GM08714 (cell line): ENCODE measurements at regions not wholly inside any gene's neighbourhood (a gene's known extent, or its start where the extent isn't known, plus 50 kb on each side); places are given as distances from the start of the nearest gene placed in this dataset.

Source experiments
- H3K4me3 ChIP-seq: fragments of 200-500 bp; sonication (Bioruptor generic); 2 replicates; pipeline ENCODE4 v1.5.1; 2014; ENCODE audit warnings: mild to moderate bottlenecking, low read length, inconsistent platforms
- ZNF274 ChIP-seq: IDR thresholded peaks from 2 replicates; pipeline ENCODE4 v1.6.1; 2012; ENCODE audit warnings: mild to moderate bottlenecking, low read depth, low read length

DNA sequence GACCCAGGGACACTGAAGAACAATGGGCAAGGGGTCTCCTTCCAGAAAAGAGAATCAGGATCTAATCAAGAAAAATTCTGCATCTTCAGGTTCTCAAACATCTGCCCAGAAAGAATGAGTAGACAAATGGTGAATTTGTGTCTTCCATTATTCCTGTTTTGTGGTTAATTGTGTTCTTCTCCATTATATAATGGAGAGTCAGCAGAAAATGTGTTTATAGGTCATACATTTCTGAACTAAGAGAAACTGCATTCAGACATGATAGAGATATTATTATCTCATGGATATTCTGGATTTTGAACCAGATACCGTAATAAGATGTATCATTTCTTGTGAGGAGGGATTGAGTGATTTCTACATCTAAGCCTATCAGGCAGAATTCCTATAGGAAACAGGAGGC is 581.7 kb upstream of the JAG1 start:
- no peak overlapping the region for H3K4me3 ChIP-seq
- no peak for TF ChIP-seq ZNF274

- H3K4me3 ChIP-seq: no peak overlapping the region
- no peak for TF ChIP-seq ZNF274
These were observed 582.1 kb upstream of the JAG1 start for GRCh38 chr20:11255860-11256259.

DNA sequence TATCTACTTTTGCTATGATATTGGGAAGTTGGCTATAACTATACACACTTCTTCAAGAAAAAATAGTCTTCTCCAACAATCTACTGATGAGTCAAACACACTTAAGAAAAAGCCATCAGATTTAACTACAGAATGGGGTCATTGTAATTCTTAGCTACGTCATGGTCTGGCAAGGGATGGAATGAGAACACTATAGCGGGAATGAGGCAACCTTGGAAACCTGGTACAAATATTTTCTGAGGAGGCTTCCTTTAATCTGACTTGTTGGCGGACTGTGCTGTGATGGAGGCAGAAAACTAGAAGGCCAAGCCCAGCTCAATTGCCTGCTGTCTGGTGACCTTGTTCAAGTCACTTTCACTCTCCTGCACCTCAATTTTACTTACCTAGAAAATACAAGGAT is 586.8 kb upstream of the JAG1 start:
- H3K4me3 ChIP-seq: no peak overlapping the region
- TF ChIP-seq ZNF274: no peak

DNA sequence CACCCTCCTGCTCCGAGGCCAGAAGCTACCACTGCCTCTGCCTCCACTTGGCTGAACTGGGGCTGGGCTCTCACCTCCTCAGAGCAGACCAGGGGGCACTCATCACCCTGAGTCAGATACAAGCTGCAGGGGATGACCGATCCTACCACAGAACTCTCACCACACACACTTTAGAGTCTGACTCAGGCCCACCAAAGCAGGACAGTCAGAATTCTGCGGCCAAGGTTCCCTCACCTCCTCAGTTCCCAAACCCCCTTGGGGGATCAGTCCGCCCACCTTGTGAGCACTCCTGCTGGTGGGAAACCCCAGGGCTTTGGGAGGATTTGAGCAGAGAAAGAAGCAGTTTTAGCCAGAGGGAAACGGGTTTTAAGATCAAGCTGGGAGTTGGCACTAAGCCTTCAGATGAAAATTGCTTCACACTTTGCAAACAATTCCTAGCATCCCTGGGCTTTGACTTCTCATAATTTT is 587.8 kb upstream of the JAG1 start:
- no peak overlapping the region for H3K4me3 ChIP-seq
- TF ChIP-seq ZNF274: no peak

GRCh38 chr20:11266571-11266970 is 592.8 kb upstream of the JAG1 start:
- no peak for TF ChIP-seq ZNF274
- no peak overlapping the region for H3K4me3 ChIP-seq

GRCh38 chr20:11267131-11267761 is 593.4 kb upstream of the JAG1 start:
- no peak for TF ChIP-seq ZNF274
- H3K4me3 ChIP-seq: no peak overlapping the region

DNA sequence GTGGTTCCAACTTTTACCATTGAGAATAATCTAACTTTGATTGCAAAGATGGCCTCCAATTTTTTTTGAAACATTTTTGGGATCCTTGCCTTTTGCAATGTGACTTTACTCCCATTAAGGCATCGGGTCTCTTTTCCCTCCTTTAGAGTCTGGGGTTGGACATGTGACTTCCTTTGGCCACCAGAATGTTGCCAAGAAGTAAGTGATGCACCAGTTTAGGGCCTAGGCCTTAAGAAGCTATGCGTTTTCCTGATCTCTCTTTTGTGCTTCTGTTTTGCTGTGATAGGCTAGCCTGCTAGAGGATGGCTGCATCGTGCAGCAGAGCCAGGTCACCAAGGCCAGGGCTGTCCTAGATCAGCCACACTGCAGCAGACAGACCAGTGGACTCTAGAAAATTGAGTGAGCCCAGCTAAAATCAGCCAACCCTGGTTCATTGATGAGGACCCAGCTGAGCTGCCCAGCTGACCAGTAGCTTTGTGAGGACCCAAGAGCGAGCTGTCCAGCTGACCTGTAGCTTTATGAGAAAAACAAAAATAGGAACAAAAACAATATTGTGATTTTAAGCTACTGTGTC is 594.0 kb upstream of the JAG1 start:
- no peak overlapping the region for H3K4me3 ChIP-seq
- TF ChIP-seq ZNF274: no peak

DNA sequence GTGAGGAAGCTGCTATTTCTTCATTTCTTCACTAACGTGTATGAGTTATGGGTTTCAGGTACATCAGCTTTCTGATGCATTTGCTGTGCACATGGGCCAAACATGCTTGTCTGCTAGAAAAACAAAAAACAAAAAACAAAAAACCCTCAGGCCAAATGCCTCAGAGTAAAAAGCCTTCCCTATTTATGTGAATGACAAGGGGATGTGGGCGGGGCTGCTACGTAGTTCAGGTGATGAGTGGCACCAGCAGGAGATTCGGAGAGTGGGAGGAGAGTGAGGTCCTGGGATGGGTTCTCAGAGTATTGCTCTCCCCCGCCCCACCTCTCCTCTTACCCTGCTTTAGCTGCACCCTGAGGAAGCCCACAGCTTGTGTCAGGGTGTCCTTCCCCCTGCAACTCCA is 596.8 kb upstream of the JAG1 start:
- no peak for TF ChIP-seq ZNF274
- H3K4me3 ChIP-seq: no peak overlapping the region

- no peak for TF ChIP-seq ZNF274
- no peak overlapping the region for H3K4me3 ChIP-seq
These were observed 597.5 kb upstream of the JAG1 start for GRCh38 chr20:11271319-11271718.

GRCh38 chr20:11271920-11272594 is 598.3 kb upstream of the JAG1 start:
- no peak overlapping the region for H3K4me3 ChIP-seq
- TF ChIP-seq ZNF274: no peak

DNA sequence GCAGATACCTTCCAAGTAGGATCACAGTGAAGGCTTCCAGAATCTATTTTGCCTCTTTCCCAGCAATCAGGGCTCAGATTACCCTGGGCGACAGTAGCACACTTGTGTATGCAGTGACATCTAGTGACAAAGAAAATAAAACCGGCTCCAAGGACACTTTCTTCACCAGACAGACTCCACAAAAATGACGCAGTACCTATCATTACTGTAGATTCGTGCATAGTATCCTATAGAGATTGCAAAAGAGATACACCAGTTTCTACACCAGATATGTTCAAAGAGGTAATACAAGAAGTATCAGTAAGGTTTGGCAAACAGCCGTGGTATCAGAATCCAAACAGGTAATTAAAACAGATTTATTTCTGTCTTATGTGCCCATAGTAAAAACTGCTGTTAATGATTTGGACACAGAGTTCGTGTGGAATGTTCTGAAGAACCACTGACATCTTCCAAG is 600.4 kb upstream of the JAG1 start:
- no peak overlapping the region for H3K4me3 ChIP-seq
- TF ChIP-seq ZNF274: no peak

GRCh38 chr20:11275740-11276139 is 601.9 kb upstream of the JAG1 start:
- H3K4me3 ChIP-seq: no peak overlapping the region
- TF ChIP-seq ZNF274: no peak

GRCh38 chr20:11277170-11277569 is 603.4 kb upstream of the JAG1 start:
- no peak overlapping the region for H3K4me3 ChIP-seq
- no peak for TF ChIP-seq ZNF274

GRCh38 chr20:11277858-11278257 is 604.1 kb upstream of the JAG1 start:
- H3K4me3 ChIP-seq: no peak overlapping the region
- no peak for TF ChIP-seq ZNF274

GRCh38 chr20:11278461-11278860 is 604.7 kb upstream of the JAG1 start:
- H3K4me3 ChIP-seq: no peak overlapping the region
- no peak for TF ChIP-seq ZNF274
